ENCODE measurements at regions not wholly inside any gene's neighbourhood (a gene's known extent, or its start where the extent isn't known, plus 50 kb on each side); places are given as distances from the start of the nearest gene placed in this dataset.

DNA sequence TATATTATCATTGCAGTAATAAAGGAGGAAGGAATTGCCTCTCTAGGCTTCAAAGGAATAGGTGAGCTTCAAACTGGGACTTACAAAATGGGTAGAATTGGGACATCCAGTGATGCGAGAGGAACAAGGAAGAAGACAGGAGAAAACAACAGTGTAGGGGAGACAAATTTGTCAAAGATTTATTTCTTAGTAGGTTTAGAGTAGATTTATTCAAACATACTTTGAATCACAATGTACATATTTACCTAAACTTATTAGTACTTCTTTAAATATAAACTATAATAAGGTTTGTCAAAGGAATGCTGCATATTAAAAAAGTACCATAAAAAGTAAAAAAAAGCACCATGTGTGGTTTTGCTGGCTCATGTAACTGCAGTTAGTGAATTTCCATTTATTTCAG, 161.4 kb upstream of the CDH2 start:
- H4K20me1 ChIP-seq (ENCODE audit: insufficient read depth, low read length), result no peaks in the 10 kb centered on the region
- DNase-seq (ENCODE audit: low spot score), result no peak
- H3K9me3 ChIP-seq (ENCODE audit: low read length), result no peaks in the 10 kb centered on the region
- 41% methylated on average over 1 of the region's 1 CpG for WGBS (ENCODE audit: low lambda C conversion rate)
- no peak overlapping the region for H3K4me3 ChIP-seq (replicated peaks in 1 of 3; ENCODE audit: insufficient read depth in 1 of 3, low read depth in 2 of 3, low read length in 3 of 3)
- no peak for FAIRE-seq
- no peaks in the 10 kb centered on the region for H3K36me3 ChIP-seq (replicated peaks in 1 of 2; ENCODE audit: control insufficient read depth in 1 of 2, insufficient read depth in 2 of 2, low read length in 2 of 2)
- no peaks in the 10 kb centered on the region for H3K27me3 ChIP-seq (ENCODE audit: control insufficient read depth in 1 of 2, insufficient read depth in 2 of 2, low read length in 2 of 2)
- ChIA-PET POLR2A (no interaction called here), CTCF (ENCODE audit: low intra/inter-chr PET ratio, low total read pairs) (no interaction called here)
- ATAC-seq, result no peak
- BruUV-seq (replicated peaks), result no TSS peak
- TF ChIP-seq MXD4 (CRISPR knock-in tag; IDR thresholded peaks at IDR 0.05), result no peak
- no peak for TF ChIP-seq NFYC (CRISPR knock-in tag; IDR thresholded peaks at IDR 0.05)
- TF ChIP-seq ZBTB38 (CRISPR knock-in tag; IDR thresholded peaks at IDR 0.05), result no peak
- TF ChIP-seq GPN1 (CRISPR knock-in tag; IDR thresholded peaks at IDR 0.05; ENCODE audit: borderline replicate concordance), result no peak
- no peak for TF ChIP-seq ZNF546 (CRISPR knock-in tag; conservative IDR thresholded peaks at IDR 0.05)
- TF ChIP-seq ATM (IDR thresholded peaks at IDR 0.05; ENCODE audit: borderline replicate concordance), result no peak
- TF ChIP-seq, protein P1, sequence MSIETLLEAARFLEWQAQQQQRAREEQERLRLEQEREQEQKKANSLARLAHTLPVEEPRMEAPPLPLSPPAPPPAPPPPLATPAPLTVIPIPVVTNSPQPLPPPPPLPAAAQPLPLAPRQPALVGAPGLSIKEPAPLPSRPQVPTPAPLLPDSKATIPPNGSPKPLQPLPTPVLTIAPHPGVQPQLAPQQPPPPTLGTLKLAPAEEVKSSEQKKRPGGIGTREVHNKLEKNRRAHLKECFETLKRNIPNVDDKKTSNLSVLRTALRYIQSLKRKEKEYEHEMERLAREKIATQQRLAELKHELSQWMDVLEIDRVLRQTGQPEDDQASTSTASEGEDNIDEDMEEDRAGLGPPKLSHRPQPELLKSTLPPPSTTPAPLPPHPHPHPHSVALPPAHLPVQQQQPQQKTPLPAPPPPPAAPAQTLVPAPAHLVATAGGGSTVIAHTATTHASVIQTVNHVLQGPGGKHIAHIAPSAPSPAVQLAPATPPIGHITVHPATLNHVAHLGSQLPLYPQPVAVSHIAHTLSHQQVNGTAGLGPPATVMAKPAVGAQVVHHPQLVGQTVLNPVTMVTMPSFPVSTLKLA (IDR thresholded peaks at IDR 0.05), result no peak
- TF ChIP-seq, protein P2, sequence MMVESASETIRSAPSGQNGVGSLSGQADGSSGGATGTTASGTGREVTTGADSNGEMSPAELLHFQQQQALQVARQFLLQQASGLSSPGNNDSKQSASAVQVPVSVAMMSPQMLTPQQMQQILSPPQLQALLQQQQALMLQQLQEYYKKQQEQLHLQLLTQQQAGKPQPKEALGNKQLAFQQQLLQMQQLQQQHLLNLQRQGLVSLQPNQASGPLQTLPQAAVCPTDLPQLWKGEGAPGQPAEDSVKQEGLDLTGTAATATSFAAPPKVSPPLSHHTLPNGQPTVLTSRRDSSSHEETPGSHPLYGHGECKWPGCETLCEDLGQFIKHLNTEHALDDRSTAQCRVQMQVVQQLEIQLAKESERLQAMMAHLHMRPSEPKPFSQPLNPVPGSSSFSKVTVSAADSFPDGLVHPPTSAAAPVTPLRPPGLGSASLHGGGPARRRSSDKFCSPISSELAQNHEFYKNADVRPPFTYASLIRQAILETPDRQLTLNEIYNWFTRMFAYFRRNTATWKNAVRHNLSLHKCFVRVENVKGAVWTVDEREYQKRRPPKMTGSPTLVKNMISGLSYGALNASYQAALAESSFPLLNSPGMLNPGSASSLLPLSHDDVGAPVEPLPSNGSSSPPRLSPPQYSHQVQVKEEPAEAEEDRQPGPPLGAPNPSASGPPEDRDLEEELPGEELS (CRISPR knock-in tag; IDR thresholded peaks at IDR 0.05), result no peak
- TF ChIP-seq, protein P3, sequence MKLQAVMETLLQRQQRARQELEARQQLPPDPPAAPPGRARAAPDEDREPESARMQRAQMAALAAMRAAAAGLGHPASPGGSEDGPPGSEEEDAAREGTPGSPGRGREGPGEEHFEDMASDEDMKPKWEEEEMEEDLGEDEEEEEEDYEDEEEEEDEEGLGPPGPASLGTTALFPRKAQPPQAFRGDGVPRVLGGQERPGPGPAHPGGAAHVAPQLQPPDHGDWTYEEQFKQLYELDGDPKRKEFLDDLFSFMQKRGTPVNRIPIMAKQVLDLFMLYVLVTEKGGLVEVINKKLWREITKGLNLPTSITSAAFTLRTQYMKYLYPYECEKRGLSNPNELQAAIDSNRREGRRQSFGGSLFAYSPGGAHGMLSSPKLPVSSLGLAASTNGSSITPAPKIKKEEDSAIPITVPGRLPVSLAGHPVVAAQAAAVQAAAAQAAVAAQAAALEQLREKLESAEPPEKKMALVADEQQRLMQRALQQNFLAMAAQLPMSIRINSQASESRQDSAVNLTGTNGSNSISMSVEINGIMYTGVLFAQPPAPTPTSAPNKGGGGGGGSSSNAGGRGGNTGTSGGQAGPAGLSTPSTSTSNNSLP (IDR thresholded peaks at IDR 0.05; ENCODE audit: low read depth, low read length), result no peak
- no peak for TF ChIP-seq ZNF136 (CRISPR knock-in tag; IDR thresholded peaks at IDR 0.05; ENCODE audit: low read depth)
- no peak for TF ChIP-seq ZNF292 (CRISPR knock-in tag; IDR thresholded peaks at IDR 0.05; ENCODE audit: borderline replicate concordance, low read depth)
- no peak for TF ChIP-seq GATAD1 (CRISPR knock-in tag; IDR thresholded peaks at IDR 0.05)
- TF ChIP-seq, protein P4, sequence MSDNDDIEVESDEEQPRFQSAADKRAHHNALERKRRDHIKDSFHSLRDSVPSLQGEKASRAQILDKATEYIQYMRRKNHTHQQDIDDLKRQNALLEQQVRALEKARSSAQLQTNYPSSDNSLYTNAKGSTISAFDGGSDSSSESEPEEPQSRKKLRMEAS (IDR thresholded peaks at IDR 0.05), result no peak
- TF ChIP-seq SMYD3 (CRISPR knock-in tag; IDR thresholded peaks at IDR 0.05), result no peak
- no peak for TF ChIP-seq MEIS1 (CRISPR knock-in tag; IDR thresholded peaks at IDR 0.05; ENCODE audit: borderline replicate concordance)
- no peak for TF ChIP-seq KMT2B (CRISPR knock-in tag; IDR thresholded peaks at IDR 0.05)
- H3K4me2 ChIP-seq (ENCODE audit: low read depth, low read length), result no peak overlapping the region
- H3K27ac ChIP-seq (ENCODE audit: extremely low read length, insufficient read depth, low read length), result no peak overlapping the region
- H3K9ac ChIP-seq (ENCODE audit: insufficient read depth, low read depth, low read length), result no peak overlapping the region
- H2AFZ ChIP-seq (ENCODE audit: low read length), result no peak overlapping the region
- in situ Hi-C loops (cut with HindIII; ENCODE audit: extremely low pct_ligation_motif_present, low pct_unique_long_range_greater_than_20kb) (no loop called here), intact Hi-C loops (cut with micrococcal nuclease; ENCODE audit: unreplicated experiment) (no loop called here)
- H3K79me2 ChIP-seq (ENCODE audit: insufficient read depth, low read length), result no peaks in the 10 kb centered on the region
- H3K4me1 ChIP-seq (ENCODE audit: insufficient read depth, low read length), result no peaks in the 10 kb centered on the region
